ENCODE measurements at regions not wholly inside any gene's neighbourhood (a gene's known extent, or its start where the extent isn't known, plus 50 kb on each side); places are given as distances from the start of the nearest gene placed in this dataset.

- no peak overlapping the region for H3K4me3 ChIP-seq
- H3K36me3 ChIP-seq: no peaks in the 10 kb centered on the region
- no peak overlapping the region for H3K27ac ChIP-seq
- no peak for TF ChIP-seq CTCF (IDR thresholded peaks at IDR 0.05)
- no peak for TF ChIP-seq POLR2A (IDR thresholded peaks at IDR 0.05)
- 80 to 83% methylated on average over 15 to 17 of the region's 17 CpGs for WGBS, 2 donors
- peaks cover 0 to 17% (median 3%) of the 10 kb centered on the region in 3 donors for H3K4me1 ChIP-seq
- intact Hi-C loops (cut with DNase I): no loop called here
- peaks cover 0 to 27% (median 0%) of the 10 kb centered on the region in 4 donors for H3K27me3 ChIP-seq
- no peak for DNase-seq
- no peaks in the 10 kb centered on the region for H3K9me3 ChIP-seq
These were observed 190.3 kb upstream of the SHH start for GRCh38 chr7:156002362-156003066.

GRCh38 chr7:156001496-156002260, 189.4 kb upstream of the SHH start:
- H3K4me1 ChIP-seq: peaks cover 0 to 25% (median 3%) of the 10 kb centered on the region in 3 donors
- H3K36me3 ChIP-seq: no peaks in the 10 kb centered on the region
- H3K27me3 ChIP-seq: peaks cover 0 to 35% (median 0%) of the 10 kb centered on the region in 4 donors
- 61 to 87% methylated on average over 11 to 20 of the region's 25 CpGs for WGBS, 2 donors
- TF ChIP-seq POLR2A (IDR thresholded peaks at IDR 0.05) (no peak), CTCF (IDR thresholded peaks at IDR 0.05) (no peak)
- H3K9me3 ChIP-seq: no peaks in the 10 kb centered on the region
- H3K4me3 ChIP-seq: no peak overlapping the region
- no peak overlapping the region for H3K27ac ChIP-seq
- intact Hi-C loops (cut with DNase I): no loop called here
- no peak for DNase-seq

- TF ChIP-seq CTCF (IDR thresholded peaks at IDR 0.05): no peak
- TF ChIP-seq POLR2A (IDR thresholded peaks at IDR 0.05): no peak
- intact Hi-C loops (cut with DNase I): no loop called here
- 88 to 91% methylated on average over 16 to 21 of the region's 27 CpGs for WGBS, 2 donors
- Histone ChIP-seq H3K36me3 (no peaks in the 10 kb centered on the region), H3K27me3 (peaks cover 0 to 44% (median 0%) of the 10 kb centered on the region in 4 donors), H3K4me1 (peaks cover 0 to 26% (median 3%) of the 10 kb centered on the region in 3 donors), H3K27ac (no peak overlapping the region), H3K9me3 (no peaks in the 10 kb centered on the region), H3K4me3 (no peak overlapping the region)
- DNase-seq: no peak
These were observed 188.5 kb upstream of the SHH start for GRCh38 chr7:156000601-156001396.

- H3K4me1 ChIP-seq: peaks cover 0 to 26% (median 3%) of the 10 kb centered on the region in 3 donors
- no peak overlapping the region for H3K4me3 ChIP-seq
- peaks cover 0 to 51% (median 0%) of the 10 kb centered on the region in 4 donors for H3K27me3 ChIP-seq
- no peaks in the 10 kb centered on the region for H3K9me3 ChIP-seq
- no peak overlapping the region for H3K27ac ChIP-seq
- intact Hi-C loops (cut with DNase I): no loop called here
- no peaks in the 10 kb centered on the region for H3K36me3 ChIP-seq
- TF ChIP-seq CTCF (IDR thresholded peaks at IDR 0.05) (no peak), POLR2A (IDR thresholded peaks at IDR 0.05) (no peak)
- DNase-seq: no peak
- 90 to 93% methylated on average over 12 to 20 of the region's 29 CpGs for WGBS, 2 donors
These were observed 187.6 kb upstream of the SHH start for GRCh38 chr7:155999631-156000489.

All from esophagus squamous epithelium (tissue), 5 donors.